ENCODE measurements at regions not wholly inside any gene's neighbourhood (a gene's known extent, or its start where the extent isn't known, plus 50 kb on each side); places are given as distances from the start of the nearest gene placed in this dataset.
"Not testable (repeated sequence)": the region's sequence is repeated elsewhere in the genome, so short reads cannot be mapped to it uniquely, and the experiment has no call there.

DNA sequence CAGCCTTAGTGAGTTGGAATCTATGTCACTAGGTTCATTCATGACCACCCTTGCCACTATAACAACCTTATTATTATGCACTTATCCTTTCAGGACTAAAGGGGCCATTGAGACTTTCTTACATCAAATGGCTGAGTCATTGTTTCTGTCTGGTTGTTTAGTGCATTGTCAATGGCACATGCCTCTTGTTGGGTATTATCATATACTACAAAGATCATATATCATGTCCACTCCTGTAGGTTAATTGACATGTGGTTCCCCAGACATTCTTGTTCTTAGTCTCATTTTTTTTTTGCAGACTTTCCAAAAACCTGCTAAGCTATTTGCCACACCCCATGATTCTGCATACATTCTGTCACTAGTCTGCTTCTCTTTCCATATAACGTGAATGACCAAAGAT is 66.7 kb upstream of the PRDM9 start:
- no peaks in the 10 kb centered on the region for H3K36me3 ChIP-seq
- no peak for TF ChIP-seq POLR2A (IDR thresholded peaks at IDR 0.05)
- TF ChIP-seq, protein P1, sequence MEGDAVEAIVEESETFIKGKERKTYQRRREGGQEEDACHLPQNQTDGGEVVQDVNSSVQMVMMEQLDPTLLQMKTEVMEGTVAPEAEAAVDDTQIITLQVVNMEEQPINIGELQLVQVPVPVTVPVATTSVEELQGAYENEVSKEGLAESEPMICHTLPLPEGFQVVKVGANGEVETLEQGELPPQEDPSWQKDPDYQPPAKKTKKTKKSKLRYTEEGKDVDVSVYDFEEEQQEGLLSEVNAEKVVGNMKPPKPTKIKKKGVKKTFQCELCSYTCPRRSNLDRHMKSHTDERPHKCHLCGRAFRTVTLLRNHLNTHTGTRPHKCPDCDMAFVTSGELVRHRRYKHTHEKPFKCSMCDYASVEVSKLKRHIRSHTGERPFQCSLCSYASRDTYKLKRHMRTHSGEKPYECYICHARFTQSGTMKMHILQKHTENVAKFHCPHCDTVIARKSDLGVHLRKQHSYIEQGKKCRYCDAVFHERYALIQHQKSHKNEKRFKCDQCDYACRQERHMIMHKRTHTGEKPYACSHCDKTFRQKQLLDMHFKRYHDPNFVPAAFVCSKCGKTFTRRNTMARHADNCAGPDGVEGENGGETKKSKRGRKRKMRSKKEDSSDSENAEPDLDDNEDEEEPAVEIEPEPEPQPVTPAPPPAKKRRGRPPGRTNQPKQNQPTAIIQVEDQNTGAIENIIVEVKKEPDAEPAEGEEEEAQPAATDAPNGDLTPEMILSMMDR (IDR thresholded peaks at IDR 0.05): no peak
- no peak for TF ChIP-seq EP300 (IDR thresholded peaks at IDR 0.05)
- TF ChIP-seq POLR2AphosphoS5 (IDR thresholded peaks at IDR 0.05): no peak
- WGBS, 2 donors: 64 to 84% methylated on average over 1 of the region's 1 CpG
- no peak overlapping the region for H3K27ac ChIP-seq
- H3K27me3 ChIP-seq: no peaks in the 10 kb centered on the region
- ATAC-seq (ENCODE audit: low FRiP score in 2 of 2) (no peak), DNase-seq (no peak)
- H3K4me1 ChIP-seq: no peaks in the 10 kb centered on the region
- no peaks in the 10 kb centered on the region for H3K9me3 ChIP-seq
- no peak overlapping the region for H3K4me3 ChIP-seq

DNA sequence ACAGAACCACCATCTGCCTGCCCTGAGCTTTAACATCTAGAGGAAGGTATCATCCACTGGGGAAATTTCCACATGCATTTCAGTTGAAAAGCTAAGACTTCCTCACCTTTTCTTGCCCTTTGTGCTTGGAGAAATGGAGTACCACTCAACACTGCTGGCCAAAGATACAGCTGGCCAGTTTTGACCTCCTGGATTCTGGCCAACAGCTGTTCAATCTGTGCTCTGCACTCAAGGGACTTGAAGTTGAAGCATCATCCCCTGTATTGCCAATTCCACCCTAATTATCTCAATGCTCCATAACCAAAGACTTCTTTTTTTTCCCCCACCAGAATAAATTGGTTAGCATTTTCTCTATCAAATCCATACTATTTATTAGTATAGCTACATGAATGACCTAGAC is 70.4 kb upstream of the PRDM9 start:
- no peak for DNase-seq
- no peaks in the 10 kb centered on the region for H3K4me1 ChIP-seq

DNA sequence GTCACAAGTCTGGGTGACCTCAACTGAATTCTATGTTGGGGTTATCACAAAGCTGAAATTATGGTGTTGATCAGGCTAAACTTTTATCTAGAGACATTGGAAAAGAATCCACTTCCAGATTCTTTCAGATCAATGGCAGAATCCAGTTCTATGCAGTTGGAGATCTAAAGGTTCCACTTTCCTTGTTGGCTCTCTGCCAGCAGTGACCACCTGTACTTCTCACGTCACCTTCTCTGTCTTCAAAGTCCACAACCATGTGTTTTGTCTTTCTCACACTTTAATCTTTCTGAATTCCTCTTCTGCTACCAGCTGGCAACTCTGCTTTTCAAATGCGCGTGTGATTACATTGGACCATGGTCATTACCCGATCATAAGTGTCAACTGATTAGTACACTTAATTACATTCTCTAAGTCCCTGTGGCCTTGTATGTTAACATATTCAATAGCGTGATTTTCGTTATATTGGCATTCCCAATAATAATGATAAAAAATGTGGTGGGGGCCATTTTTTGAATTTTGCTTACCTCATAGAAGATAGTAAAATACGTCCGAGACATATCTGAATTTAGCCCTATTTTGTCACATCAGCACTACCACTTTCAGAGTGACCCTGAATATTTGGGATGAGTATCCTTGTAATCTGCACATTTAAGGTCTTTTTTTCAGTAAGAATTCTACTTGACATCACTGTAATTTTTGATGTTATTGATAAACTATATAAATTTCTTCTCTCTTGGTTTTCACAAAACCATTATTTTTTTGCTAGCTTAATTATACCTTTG is 73.7 kb upstream of the PRDM9 start:
- ATAC-seq (ENCODE audit: low FRiP score in 2 of 2) (no peak), DNase-seq (no peak)
- Histone ChIP-seq H3K9me3 (no peaks in the 10 kb centered on the region), H3K27ac (no peak overlapping the region), H3K4me3 (no peak overlapping the region), H3K36me3 (no peaks in the 10 kb centered on the region), H3K27me3 (no peaks in the 10 kb centered on the region), H3K4me1 (no peaks in the 10 kb centered on the region)
- WGBS, 2 donors: 91 to 94% methylated on average over 8 of the region's 8 CpGs
- TF ChIP-seq POLR2A (IDR thresholded peaks at IDR 0.05): no peak
- TF ChIP-seq POLR2AphosphoS5 (IDR thresholded peaks at IDR 0.05): no peak
- TF ChIP-seq, protein P1 (IDR thresholded peaks at IDR 0.05): no peak
- TF ChIP-seq EP300 (IDR thresholded peaks at IDR 0.05): no peak

More for the DNA sequence above, 70.4 kb upstream of the PRDM9 start:
- no peak overlapping the region for H3K27ac ChIP-seq
- no peaks in the 10 kb centered on the region for H3K9me3 ChIP-seq
- no peaks in the 10 kb centered on the region for H3K27me3 ChIP-seq
- TF ChIP-seq POLR2A (IDR thresholded peaks at IDR 0.05) (no peak), POLR2AphosphoS5 (IDR thresholded peaks at IDR 0.05) (no peak), EP300 (IDR thresholded peaks at IDR 0.05) (no peak)
- TF ChIP-seq, protein P1 (IDR thresholded peaks at IDR 0.05): no peak
- no peaks in the 10 kb centered on the region for H3K36me3 ChIP-seq
- ATAC-seq (ENCODE audit: low FRiP score in 2 of 2): no peak
- H3K4me3 ChIP-seq: no peak overlapping the region

DNA sequence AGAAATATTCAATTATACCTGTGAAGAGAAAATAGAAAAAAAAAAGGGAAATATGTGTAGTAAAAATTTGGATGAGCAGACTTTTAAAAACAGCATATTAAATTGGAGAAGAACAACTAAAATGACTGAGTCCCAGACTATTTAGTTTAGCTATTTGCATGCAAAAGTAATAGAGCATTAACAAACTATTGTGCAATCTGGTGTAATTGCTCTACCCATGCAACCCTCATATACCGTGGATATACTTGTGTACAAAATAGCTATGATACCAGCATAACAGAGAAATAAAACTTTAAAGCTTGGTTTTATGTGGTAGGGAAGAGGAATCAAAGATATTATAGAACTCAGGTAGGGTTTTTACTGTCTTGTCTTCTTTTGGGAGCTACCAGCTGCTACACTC is 78.7 kb upstream of the PRDM9 start:
- Histone ChIP-seq H3K4me1 (no peaks in the 10 kb centered on the region), H3K9me3 (no peaks in the 10 kb centered on the region), H3K4me3 (no peak overlapping the region), H3K27ac (no peak overlapping the region), H3K36me3 (no peaks in the 10 kb centered on the region), H3K27me3 (no peaks in the 10 kb centered on the region)
- no peak for TF ChIP-seq POLR2A (IDR thresholded peaks at IDR 0.05)
- TF ChIP-seq EP300 (IDR thresholded peaks at IDR 0.05): no peak
- TF ChIP-seq, protein P1 (IDR thresholded peaks at IDR 0.05): no peak
- no peak for TF ChIP-seq POLR2AphosphoS5 (IDR thresholded peaks at IDR 0.05)
- WGBS, 2 donors: 71 to 87% methylated on average over 1 of the region's 1 CpG
- DNase-seq: no peak
- no peak for ATAC-seq (ENCODE audit: low FRiP score in 2 of 2)

GRCh38 chr5:23420214-23420613 is 87.2 kb upstream of the PRDM9 start:
- 74 to 86% methylated on average over 3 of the region's 3 CpGs for WGBS, 2 donors
- ATAC-seq (ENCODE audit: low FRiP score in 2 of 2); H3K9me3 ChIP-seq: not testable (repeated sequence)

More at GRCh38 chr5:23420214-23420613, 87.2 kb upstream of the PRDM9 start:
- H3K27ac ChIP-seq, DNase-seq, H3K4me1 ChIP-seq, H3K4me3 ChIP-seq, H3K36me3 ChIP-seq, H3K27me3 ChIP-seq: not testable (repeated sequence)
